Dendritic cell treated with granulocyte-macrophage colony-stimulating factor and Interleukin-4, amounts not matched to agents 40 ng/mL and 50 ng/mL, for 4 days (primary cell): ENCODE measurements at regions not wholly inside any gene's neighbourhood (a gene's known extent, or its start where the extent isn't known, plus 50 kb on each side); places are given as distances from the start of the nearest gene placed in this dataset.
"Not testable (repeated sequence)": the region's sequence is repeated elsewhere in the genome, so short reads cannot be mapped to it uniquely, and the experiment has no call there.

Source experiments
- H3K27ac Mint-ChIP-seq: one replicate; pipeline ENCODE4 v1.8.0; 2022; ENCODE audit warnings: mild to moderate bottlenecking, mixed read lengths
- H3K27me3 Mint-ChIP-seq: one replicate; pipeline ENCODE4 v1.8.0; 2022; ENCODE audit warnings: mild to moderate bottlenecking, mixed read lengths
- H3K36me3 Mint-ChIP-seq: one replicate; pipeline ENCODE4 v1.8.0; 2022; ENCODE audit warnings: low read depth, mixed read lengths
- H3K4me1 Mint-ChIP-seq: one replicate; pipeline ENCODE4 v1.8.0; 2022; ENCODE audit warnings: low read depth, mixed read lengths
- H3K4me3 Mint-ChIP-seq: one replicate; pipeline ENCODE4 v1.8.0; 2022; ENCODE audit warnings: mild to moderate bottlenecking, moderate library complexity, mixed read lengths
- H3K9me3 Mint-ChIP-seq: one replicate; pipeline ENCODE4 v1.8.0; 2022; ENCODE audit warnings: mixed read lengths
- intact Hi-C: fragments of 100-400 bp; cut with micrococcal nuclease; formaldehyde crosslinking; loops from one replicate; pipeline ENCODE4 v1.15.0; 2022

DNA sequence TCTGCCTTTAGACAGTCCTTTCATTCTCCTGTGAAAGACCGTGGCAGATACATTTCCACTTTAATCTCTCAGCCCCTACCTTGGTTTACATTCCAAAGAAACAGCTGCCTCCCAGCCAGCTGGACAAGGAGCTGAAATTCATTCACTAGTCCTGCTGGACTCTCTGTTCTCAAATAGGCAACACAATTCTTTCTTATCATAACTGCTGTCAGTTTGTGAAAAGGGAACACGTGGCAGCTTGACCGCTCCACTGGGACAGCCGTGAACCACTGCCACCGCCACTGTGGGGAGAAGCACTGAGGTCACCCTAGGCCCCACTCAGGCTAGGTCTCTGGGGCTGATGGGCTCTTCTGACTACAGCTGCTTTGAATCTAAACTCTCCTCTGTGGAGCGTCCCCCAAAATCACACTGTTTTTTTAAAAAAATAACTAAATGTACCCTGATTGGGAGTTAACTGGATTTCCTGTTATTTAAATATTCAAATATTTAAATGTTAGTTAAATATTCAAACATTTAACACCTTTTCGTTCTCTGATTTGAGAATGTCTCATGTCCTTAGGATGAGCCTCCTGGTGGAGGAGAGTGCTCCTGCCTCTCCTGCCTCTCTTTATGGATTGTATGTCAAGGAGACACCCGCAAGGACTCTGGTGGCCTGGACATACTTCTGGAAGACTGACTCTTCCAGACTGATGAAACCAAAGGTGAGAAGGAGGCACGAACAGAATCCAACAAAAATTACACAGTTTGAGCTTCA lies 120.1 kb downstream of the BOD1 start:
- H3K27me3 Mint-ChIP-seq = peaks cover 6% of the 10 kb centered on the region
- H3K27ac Mint-ChIP-seq = no peak overlapping the region
- no peaks in the 10 kb centered on the region for H3K36me3 Mint-ChIP-seq
- intact Hi-C loops = no loop called here
- no peak overlapping the region for H3K4me3 Mint-ChIP-seq
- H3K4me1 Mint-ChIP-seq = no peaks in the 10 kb centered on the region
- H3K9me3 Mint-ChIP-seq = no peaks in the 10 kb centered on the region

DNA sequence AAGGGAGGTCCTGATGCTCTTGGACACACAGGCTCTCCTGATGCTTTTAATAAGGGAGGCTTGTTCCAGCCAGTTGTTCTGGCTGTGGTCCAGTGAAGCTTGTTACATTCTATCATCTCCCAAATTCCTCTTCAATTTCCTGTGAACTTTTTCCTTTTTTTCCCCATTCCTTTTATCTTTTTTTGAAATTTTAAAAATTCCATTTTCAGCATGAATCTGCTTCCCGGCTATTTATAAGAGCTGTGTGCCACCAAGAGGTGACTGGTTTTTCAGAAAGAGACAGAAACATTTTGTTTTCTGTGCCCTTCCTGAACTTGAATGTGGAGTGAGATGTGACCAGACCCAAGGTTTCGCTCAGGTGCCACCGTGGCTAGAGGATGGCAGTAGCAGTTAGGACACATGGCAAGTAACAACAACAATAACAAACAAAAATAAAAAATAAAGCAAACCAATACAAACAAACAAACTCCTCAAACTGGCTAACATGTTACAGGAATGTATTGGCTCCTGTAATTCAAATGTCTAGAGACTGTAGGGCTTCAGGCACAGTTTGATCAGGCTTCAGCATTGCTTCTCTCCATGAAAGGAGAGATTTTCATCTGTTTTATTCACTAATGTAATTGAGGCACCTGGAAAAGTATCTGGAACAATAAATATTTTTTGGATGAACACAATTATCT lies 121.1 kb downstream of the BOD1 start:
- intact Hi-C loops = no loop called here
- H3K27me3 Mint-ChIP-seq = peaks cover 13% of the 10 kb centered on the region
- H3K4me3 Mint-ChIP-seq = no peak overlapping the region

GRCh38 chr5:173494446-173494845 lies 122.0 kb downstream of the BOD1 start:
- intact Hi-C loops = no loop called here
- Mint-ChIP-seq H3K4me3 (no peak overlapping the region), H3K27me3 (peaks cover 13% of the 10 kb centered on the region), H3K36me3 (no peaks in the 10 kb centered on the region), H3K4me1 (no peaks in the 10 kb centered on the region), H3K27ac (no peak overlapping the region), H3K9me3 (no peaks in the 10 kb centered on the region)

More for the DNA sequence above, 121.1 kb downstream of the BOD1 start:
- Mint-ChIP-seq H3K4me1 (no peaks in the 10 kb centered on the region), H3K36me3 (no peaks in the 10 kb centered on the region), H3K9me3 (no peaks in the 10 kb centered on the region), H3K27ac (no peak overlapping the region)

DNA sequence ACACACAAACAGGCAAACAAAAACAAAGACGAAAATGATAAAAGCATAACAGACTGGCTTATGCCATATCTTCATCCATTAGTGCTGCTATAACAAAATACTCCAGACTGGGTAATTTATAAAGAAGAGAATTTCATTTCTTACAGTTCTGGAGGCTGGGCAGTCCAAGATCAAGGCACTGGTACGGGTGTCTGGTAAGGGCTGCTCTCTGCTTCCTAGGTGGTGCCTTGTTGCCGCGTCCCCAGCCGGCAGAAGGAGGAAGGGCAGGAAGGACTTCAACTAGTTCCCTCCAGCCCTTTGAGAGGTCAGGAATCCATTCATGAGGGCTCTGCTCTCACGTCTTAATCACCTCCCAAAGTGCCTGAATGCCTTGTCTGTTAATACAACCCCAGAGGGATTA lies 122.6 kb downstream of the BOD1 start:
- H3K4me3 Mint-ChIP-seq = no peak overlapping the region
- H3K27me3 Mint-ChIP-seq = peaks cover 13% of the 10 kb centered on the region
- intact Hi-C loops = no loop called here
- H3K9me3 Mint-ChIP-seq = no peaks in the 10 kb centered on the region
- H3K4me1 Mint-ChIP-seq = no peaks in the 10 kb centered on the region
- no peaks in the 10 kb centered on the region for H3K36me3 Mint-ChIP-seq
- H3K27ac Mint-ChIP-seq = no peak overlapping the region

DNA sequence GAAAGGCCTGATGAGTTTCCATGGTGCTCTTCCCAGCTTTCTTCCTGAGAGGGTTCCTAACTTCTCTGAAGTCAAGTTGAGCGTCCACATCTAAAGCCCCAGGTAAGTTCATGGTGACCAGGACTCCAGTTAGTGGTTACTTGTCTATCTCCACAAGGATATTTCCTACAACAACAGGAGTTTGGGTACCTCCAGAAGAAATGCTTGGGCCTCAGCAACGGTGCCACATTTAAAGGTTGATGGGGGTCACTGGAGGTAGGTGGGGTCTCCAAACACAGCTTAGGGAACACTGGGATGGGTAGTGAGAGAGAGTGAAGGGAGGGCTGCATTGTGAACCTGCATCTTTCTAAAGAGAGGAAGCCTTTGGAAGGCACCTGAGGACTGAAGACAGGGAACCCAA lies 123.4 kb downstream of the BOD1 start:
- Mint-ChIP-seq H3K27ac (no peak overlapping the region), H3K4me3 (no peak overlapping the region), H3K4me1 (no peaks in the 10 kb centered on the region), H3K9me3 (no peaks in the 10 kb centered on the region), H3K27me3 (peaks cover 13% of the 10 kb centered on the region), H3K36me3 (no peaks in the 10 kb centered on the region)
- intact Hi-C loops = no loop called here

GRCh38 chr5:173490681-173491080 lies 125.8 kb downstream of the BOD1 start:
- no peak overlapping the region for H3K4me3 Mint-ChIP-seq
- H3K27ac Mint-ChIP-seq = no peak overlapping the region
- no peaks in the 10 kb centered on the region for H3K36me3 Mint-ChIP-seq
- intact Hi-C loops = no loop called here
- no peaks in the 10 kb centered on the region for H3K9me3 Mint-ChIP-seq
- H3K27me3 Mint-ChIP-seq = peaks cover 17% of the 10 kb centered on the region
- no peaks in the 10 kb centered on the region for H3K4me1 Mint-ChIP-seq

DNA sequence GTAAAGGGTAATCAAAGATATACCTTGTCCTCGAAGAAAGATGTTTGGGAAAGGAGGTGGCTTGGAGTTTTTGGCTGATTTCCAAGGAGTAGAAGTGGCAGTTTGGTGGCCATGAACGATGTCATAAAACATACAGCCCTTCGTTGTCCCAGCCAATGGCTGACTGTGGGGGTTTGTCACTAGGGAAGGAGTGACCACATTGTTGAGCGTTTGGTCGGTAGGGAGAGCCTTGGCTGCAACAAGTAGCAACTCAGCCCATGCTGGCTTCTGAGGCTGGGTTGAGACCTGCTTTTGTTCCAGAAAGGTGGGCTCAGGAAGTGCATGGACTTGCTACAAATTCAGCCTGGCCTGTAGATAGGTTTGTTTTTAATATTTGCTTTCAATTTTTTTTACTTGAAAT lies 128.3 kb downstream of the BOD1 start:
- Mint-ChIP-seq H3K4me1 (no peaks in the 10 kb centered on the region), H3K27ac (no peak overlapping the region), H3K4me3 (no peak overlapping the region), H3K36me3 (no peaks in the 10 kb centered on the region), H3K27me3 (peaks cover 13% of the 10 kb centered on the region), H3K9me3 (no peaks in the 10 kb centered on the region)
- intact Hi-C loops = no loop called here

- Mint-ChIP-seq H3K27me3 (peaks cover 13% of the 10 kb centered on the region), H3K9me3 (no peaks in the 10 kb centered on the region), H3K36me3 (no peaks in the 10 kb centered on the region), H3K27ac (no peak overlapping the region), H3K4me1 (no peaks in the 10 kb centered on the region), H3K4me3 (no peak overlapping the region)
- intact Hi-C loops = no loop called here
Measured at GRCh38 chr5:173487300-173487699, 129.2 kb downstream of the BOD1 start.

DNA sequence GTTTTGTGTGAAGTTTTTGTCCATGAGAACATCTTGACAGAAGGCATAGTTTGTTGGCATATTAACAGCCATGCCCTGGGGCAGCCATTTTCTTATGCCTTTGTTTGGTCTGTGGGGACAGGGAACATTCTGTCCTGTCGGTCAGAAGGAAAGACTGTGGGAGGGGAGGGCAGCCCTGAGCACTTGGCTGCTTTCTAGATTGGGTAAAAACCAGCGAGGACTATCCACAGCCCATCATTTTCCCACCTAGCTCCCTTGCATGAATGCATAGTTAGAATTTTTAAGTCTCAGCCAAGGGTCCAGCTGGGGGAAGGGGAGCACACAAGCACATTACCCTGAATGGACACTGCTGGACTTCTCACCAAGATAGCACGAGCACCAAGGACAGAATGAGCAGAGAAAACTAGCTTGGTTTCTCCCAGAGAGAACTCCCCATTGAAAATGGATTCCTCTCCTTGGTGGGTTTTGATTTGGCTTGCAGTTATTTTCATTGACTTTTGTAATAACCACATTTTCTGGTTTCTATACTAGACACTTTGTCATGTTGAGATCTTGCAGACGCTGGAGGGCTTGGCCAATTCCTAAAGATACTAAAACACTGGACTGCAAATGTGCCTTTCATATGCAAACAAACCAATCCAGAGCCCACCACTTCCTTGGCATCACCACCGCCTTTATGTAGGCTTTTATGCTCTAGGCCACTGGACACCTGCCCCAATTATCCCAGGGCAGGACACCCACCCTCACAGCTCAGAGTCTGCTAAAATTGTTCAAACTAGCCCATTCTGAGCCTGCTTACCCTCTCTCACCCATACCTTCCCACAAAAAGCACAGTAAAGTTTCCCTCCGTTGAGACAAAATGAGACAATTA lies 129.9 kb downstream of the BOD1 start:
- intact Hi-C loops = no loop called here
- peaks cover 12% of the 10 kb centered on the region for H3K27me3 Mint-ChIP-seq
- no peaks in the 10 kb centered on the region for H3K9me3 Mint-ChIP-seq

GRCh38 chr5:173484569-173484968 lies 131.9 kb downstream of the BOD1 start:
- Mint-ChIP-seq H3K4me1 (no peaks in the 10 kb centered on the region), H3K27me3 (peaks cover 5% of the 10 kb centered on the region), H3K27ac (no peak overlapping the region), H3K9me3 (no peaks in the 10 kb centered on the region), H3K4me3 (no peak overlapping the region), H3K36me3 (no peaks in the 10 kb centered on the region)
- intact Hi-C loops = no loop called here

More for the DNA sequence above, 129.9 kb downstream of the BOD1 start:
- Mint-ChIP-seq H3K4me1 (no peaks in the 10 kb centered on the region), H3K36me3 (no peaks in the 10 kb centered on the region), H3K4me3 (no peak overlapping the region), H3K27ac (no peak overlapping the region)

DNA sequence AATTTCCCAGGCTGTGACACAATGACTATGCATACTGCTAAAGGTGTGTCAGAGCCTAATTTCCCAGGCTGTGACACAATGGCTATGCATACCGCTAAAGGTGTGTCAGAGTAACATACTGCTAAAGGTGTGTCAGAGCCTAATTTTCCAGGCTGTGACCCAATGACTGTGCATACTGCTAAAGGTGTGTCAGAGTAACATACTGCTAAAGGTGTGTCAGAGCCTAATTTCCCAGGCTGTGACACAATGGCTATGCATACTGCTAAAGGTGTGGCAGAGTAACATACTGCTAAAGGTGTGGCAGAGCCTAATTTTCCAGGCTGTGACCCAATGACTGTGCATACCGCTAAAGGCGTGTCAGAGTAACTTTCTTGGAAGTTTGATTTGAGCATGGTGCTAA lies 132.9 kb downstream of the BOD1 start:
- H3K4me1 Mint-ChIP-seq, H3K4me3 Mint-ChIP-seq: not testable (repeated sequence)

GRCh38 chr5:173483160-173483559 lies 133.3 kb downstream of the BOD1 start:
- Mint-ChIP-seq H3K4me3 (no peak overlapping the region), H3K27me3 (peaks cover 7% of the 10 kb centered on the region), H3K27ac (no peak overlapping the region), H3K4me1 (no peaks in the 10 kb centered on the region), H3K36me3 (no peaks in the 10 kb centered on the region), H3K9me3 (no peaks in the 10 kb centered on the region)
- intact Hi-C loops = no loop called here

More for the DNA sequence above, 132.9 kb downstream of the BOD1 start:
- H3K36me3 Mint-ChIP-seq, intact Hi-C loops, H3K27me3 Mint-ChIP-seq, H3K27ac Mint-ChIP-seq, H3K9me3 Mint-ChIP-seq: not testable (repeated sequence)

GRCh38 chr5:173481821-173482220 lies 134.6 kb downstream of the BOD1 start:
- H3K4me3 Mint-ChIP-seq = no peak overlapping the region
- H3K4me1 Mint-ChIP-seq = no peaks in the 10 kb centered on the region
- no peaks in the 10 kb centered on the region for H3K36me3 Mint-ChIP-seq
- no peak overlapping the region for H3K27ac Mint-ChIP-seq
- H3K9me3 Mint-ChIP-seq = no peaks in the 10 kb centered on the region
- H3K27me3 Mint-ChIP-seq = peaks cover 6% of the 10 kb centered on the region
- intact Hi-C loops = no loop called here

GRCh38 chr5:173480896-173481295 lies 135.6 kb downstream of the BOD1 start:
- Mint-ChIP-seq H3K27ac (no peak overlapping the region), H3K4me3 (no peak overlapping the region), H3K36me3 (no peaks in the 10 kb centered on the region), H3K9me3 (no peaks in the 10 kb centered on the region), H3K27me3 (peaks cover 7% of the 10 kb centered on the region), H3K4me1 (no peaks in the 10 kb centered on the region)
- intact Hi-C loops = no loop called here
